Vagina (tissue), 2 donors: ENCODE measurements at regions not wholly inside any gene's neighbourhood (a gene's known extent, or its start where the extent isn't known, plus 50 kb on each side); places are given as distances from the start of the nearest gene placed in this dataset.

Experiments used
- DNase-seq, 2 donors: peaks; one replicate each; pipeline ENCODE4 v3.0.0-alpha.2; 2017; ENCODE audit errors: extremely low spot score in 2 of 2
- H3K27ac ChIP-seq: fragments of 200-600 bp; sonication (generic); one replicate; pipeline ENCODE4 v1.5.1; 2019
- H3K27me3 ChIP-seq: fragments of 200-600 bp; sonication (generic); one replicate; pipeline ENCODE4 v1.5.1; 2019
- H3K36me3 ChIP-seq, 2 donors: fragments of 200-600 bp; sonication (generic); one replicate each; pipeline ENCODE4 v1.5.1; 2017 to 2019
- H3K4me1 ChIP-seq: fragments of 200-600 bp; sonication (generic); one replicate; pipeline ENCODE4 v1.5.1; 2019
- H3K4me3 ChIP-seq, 2 donors: fragments of 200-600 bp; sonication (generic); 1 replicate in 1 of 2; 2 replicates in 1 of 2; pipeline ENCODE4 v1.5.1; 2016 to 2019
- H3K9me3 ChIP-seq: fragments of 200-600 bp; sonication (generic); one replicate; pipeline ENCODE4 v1.5.1; 2019
- POLR2A ChIP-seq, 2 donors: fragments of 450-650 bp; IDR thresholded peaks; one replicate each; pipeline ENCODE4 v1.6.1; 2017; ENCODE audit warnings: antibody characterized with exemption in 2 of 2, mild to moderate bottlenecking in 2 of 2, moderate library complexity in 2 of 2
- POLR2AphosphoS5 ChIP-seq, 2 donors: sonication (generic); formaldehyde crosslinking; IDR thresholded peaks; one replicate each; pipeline ENCODE4 v1.9.0; 2017; ENCODE audit warnings: antibody characterized with exemption in 2 of 2, mild to moderate bottlenecking in 2 of 2, low read depth in 1 of 2; ENCODE audit not compliant: insufficient read depth in 1 of 2
- intact Hi-C: fragments of 100-400 bp; cut with DNase I; formaldehyde crosslinking; loops from one replicate; pipeline ENCODE4 v1.15.1; 2023
- TF ChIP-seq, protein P1 (sequence below), 3 experiments: fragments of 450-650 bp in 2 of 3; fragments of 200-600 bp in 1 of 3; sonication (generic) in 1 of 3; IDR thresholded peaks; one replicate each; pipeline ENCODE4 v1.5.1; 2017 to 2019; ENCODE audit warnings: antibody characterized with exemption in 3 of 3, mild to moderate bottlenecking in 2 of 3, moderate library complexity in 2 of 3

DNA sequence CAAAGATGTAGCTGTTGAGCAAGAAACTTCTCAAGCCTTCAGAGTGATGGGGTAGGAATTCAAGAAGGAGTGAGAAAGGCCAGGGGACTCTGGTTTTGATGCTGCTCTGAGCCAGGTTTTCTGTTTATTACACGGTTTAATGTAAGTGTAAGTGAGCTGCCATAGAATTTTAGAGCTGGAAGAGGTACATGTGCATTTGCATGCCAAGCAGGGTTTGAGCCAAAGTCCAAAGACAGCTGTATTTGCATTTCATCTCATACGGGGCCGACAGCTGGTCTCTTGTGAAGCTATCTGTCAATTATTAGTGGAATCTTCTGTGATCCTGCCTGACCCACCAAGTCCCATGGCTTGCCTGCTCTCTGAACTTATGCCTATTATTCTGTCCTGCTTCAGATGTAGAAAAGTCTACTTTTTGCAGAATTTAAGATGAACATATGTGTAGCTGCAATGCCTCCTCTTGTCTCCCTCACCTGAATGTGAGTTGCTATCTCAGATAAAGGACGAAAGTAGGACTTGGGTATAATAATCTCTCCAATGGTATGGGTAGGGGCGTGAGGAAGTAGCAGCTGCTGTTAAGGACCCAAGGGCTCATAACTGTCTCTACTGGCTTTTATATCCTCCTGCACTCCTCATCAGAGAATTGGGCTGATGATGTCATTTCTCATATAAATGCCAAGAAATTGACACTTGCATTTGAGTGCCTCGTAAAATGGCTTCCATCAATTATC lies 160.0 kb downstream of the SQOR start:
- Histone ChIP-seq H3K4me1 (no peaks in the 10 kb centered on the region), H3K4me3 (no peak overlapping the region), H3K27me3 (no peaks in the 10 kb centered on the region), H3K27ac (no peak overlapping the region), H3K36me3 (no peaks in the 10 kb centered on the region), H3K9me3 (no peaks in the 10 kb centered on the region)
- TF ChIP-seq POLR2AphosphoS5 (IDR thresholded peaks at IDR 0.05; ENCODE audit: insufficient read depth in 1 of 2, low read depth in 1 of 2) (no peak), POLR2A (IDR thresholded peaks at IDR 0.05) (no peak)
- TF ChIP-seq, protein P1, sequence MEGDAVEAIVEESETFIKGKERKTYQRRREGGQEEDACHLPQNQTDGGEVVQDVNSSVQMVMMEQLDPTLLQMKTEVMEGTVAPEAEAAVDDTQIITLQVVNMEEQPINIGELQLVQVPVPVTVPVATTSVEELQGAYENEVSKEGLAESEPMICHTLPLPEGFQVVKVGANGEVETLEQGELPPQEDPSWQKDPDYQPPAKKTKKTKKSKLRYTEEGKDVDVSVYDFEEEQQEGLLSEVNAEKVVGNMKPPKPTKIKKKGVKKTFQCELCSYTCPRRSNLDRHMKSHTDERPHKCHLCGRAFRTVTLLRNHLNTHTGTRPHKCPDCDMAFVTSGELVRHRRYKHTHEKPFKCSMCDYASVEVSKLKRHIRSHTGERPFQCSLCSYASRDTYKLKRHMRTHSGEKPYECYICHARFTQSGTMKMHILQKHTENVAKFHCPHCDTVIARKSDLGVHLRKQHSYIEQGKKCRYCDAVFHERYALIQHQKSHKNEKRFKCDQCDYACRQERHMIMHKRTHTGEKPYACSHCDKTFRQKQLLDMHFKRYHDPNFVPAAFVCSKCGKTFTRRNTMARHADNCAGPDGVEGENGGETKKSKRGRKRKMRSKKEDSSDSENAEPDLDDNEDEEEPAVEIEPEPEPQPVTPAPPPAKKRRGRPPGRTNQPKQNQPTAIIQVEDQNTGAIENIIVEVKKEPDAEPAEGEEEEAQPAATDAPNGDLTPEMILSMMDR (IDR thresholded peaks at IDR 0.05) = no peak
- no peak for DNase-seq
- intact Hi-C loops = no loop called here

DNA sequence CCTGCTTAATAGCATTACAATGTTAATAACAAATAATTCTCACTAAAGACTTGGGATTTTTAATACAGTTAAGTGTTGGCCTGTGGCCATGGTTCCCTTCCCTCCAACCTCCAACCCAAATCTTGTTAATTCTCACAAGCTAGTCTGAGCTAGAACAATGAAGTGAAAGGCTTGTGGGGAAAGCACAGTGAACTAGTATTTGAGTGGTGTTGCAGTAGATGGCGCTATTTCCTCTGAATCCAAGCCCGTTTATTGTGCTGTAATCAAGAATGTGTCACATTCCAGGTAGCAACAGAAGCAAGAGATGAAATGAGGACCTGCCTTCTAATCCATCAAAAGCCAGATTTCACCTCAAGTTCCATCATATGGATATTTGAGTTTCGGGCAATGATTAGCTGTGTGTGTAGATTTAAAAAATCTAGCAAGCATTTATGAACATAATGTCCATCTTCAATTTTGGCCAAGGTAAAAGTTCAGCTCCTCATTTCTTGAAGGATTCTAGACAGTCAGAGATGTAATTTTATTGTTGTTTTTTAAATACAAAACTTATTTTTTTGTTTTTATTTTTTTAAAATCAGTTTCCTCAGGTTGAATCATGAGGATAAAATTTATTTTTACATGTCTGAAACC lies 160.7 kb downstream of the SQOR start:
- no peak for DNase-seq
- no peaks in the 10 kb centered on the region for H3K9me3 ChIP-seq
- TF ChIP-seq POLR2A (IDR thresholded peaks at IDR 0.05) (no peak), POLR2AphosphoS5 (IDR thresholded peaks at IDR 0.05; ENCODE audit: insufficient read depth in 1 of 2, low read depth in 1 of 2) (no peak)
- TF ChIP-seq, protein P1 (IDR thresholded peaks at IDR 0.05) = peak in 2 of 3 experiments; percentile 37 to 48
- no peaks in the 10 kb centered on the region for H3K4me1 ChIP-seq
- no peaks in the 10 kb centered on the region for H3K27me3 ChIP-seq
- H3K4me3 ChIP-seq = no peak overlapping the region
- no peak overlapping the region for H3K27ac ChIP-seq
- intact Hi-C loops = no loop called here
- no peaks in the 10 kb centered on the region for H3K36me3 ChIP-seq

DNA sequence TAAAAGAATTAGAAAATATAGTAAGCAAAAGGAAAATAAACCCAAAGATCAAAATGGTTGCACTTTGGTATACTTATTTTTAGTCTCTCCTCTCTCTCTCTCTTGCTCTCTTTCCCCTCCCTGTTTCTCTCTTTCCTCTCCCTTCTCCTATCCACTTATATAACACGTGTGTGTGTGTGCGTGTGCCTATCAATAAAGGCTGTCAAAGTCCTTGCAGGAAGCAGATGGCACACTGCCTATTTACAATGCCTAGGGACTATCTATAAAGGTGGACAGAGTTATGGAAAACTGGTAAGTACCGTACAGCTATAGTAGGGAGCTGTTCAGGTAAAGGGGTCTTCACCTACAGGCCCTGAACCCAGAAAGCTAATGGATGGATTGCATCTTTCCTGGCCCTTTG lies 161.6 kb downstream of the SQOR start:
- Histone ChIP-seq H3K27me3 (no peaks in the 10 kb centered on the region), H3K36me3 (no peaks in the 10 kb centered on the region), H3K4me1 (no peaks in the 10 kb centered on the region), H3K27ac (no peak overlapping the region), H3K9me3 (no peaks in the 10 kb centered on the region), H3K4me3 (no peak overlapping the region)
- no peak for DNase-seq
- TF ChIP-seq, protein P1 (IDR thresholded peaks at IDR 0.05) = no peak
- TF ChIP-seq POLR2A (IDR thresholded peaks at IDR 0.05) = no peak
- no peak for TF ChIP-seq POLR2AphosphoS5 (IDR thresholded peaks at IDR 0.05; ENCODE audit: insufficient read depth in 1 of 2, low read depth in 1 of 2)
- intact Hi-C loops = no loop called here

DNA sequence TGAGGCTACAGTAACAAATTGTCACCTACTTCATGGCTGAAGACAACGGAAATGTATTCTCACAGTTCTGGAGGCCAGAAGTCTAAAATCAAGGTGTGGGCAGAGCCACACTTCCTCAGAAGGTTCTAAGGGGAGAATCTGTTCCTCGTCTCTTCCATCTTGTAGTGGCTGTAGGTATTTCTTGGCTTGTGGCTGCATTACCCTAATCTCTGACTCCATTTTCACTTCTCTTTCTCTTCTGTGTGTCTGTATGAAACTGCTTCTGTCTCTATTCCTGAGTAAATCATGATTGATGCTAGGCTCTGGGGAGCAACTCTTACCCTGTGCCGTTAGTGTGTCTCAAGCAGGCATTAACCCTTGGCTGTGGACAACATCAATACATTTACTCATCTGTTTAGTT lies 164.7 kb downstream of the SQOR start:
- H3K27me3 ChIP-seq = no peaks in the 10 kb centered on the region

More for the DNA sequence above, 164.7 kb downstream of the SQOR start:
- H3K4me3 ChIP-seq = no peak overlapping the region
- H3K27ac ChIP-seq = no peak overlapping the region
- no peak for DNase-seq
- intact Hi-C loops = no loop called here
- no peak for TF ChIP-seq POLR2A (IDR thresholded peaks at IDR 0.05)
- no peak for TF ChIP-seq POLR2AphosphoS5 (IDR thresholded peaks at IDR 0.05; ENCODE audit: insufficient read depth in 1 of 2, low read depth in 1 of 2)
- TF ChIP-seq, protein P1 (IDR thresholded peaks at IDR 0.05) = no peak
- H3K4me1 ChIP-seq = no peaks in the 10 kb centered on the region
- H3K36me3 ChIP-seq = no peaks in the 10 kb centered on the region
- H3K9me3 ChIP-seq = no peaks in the 10 kb centered on the region
